ENCODE measurements at regions not wholly inside any gene's neighbourhood (a gene's known extent, or its start where the extent isn't known, plus 50 kb on each side); places are given as distances from the start of the nearest gene placed in this dataset.

- no peaks in the 10 kb centered on the region for H3K4me1 Mint-ChIP-seq (ENCODE audit: low read depth, unreplicated experiment)
- peaks cover 4% of the 10 kb centered on the region for H3K9me3 Mint-ChIP-seq (ENCODE audit: low read depth, unreplicated experiment)
- DNase-seq: no peak
- intact Hi-C loops (cut with micrococcal nuclease; ENCODE audit: unreplicated experiment): no loop called here
- H3K27ac Mint-ChIP-seq (ENCODE audit: unreplicated experiment): no peak overlapping the region
- no peak overlapping the region for H3K4me3 Mint-ChIP-seq (ENCODE audit: low read depth, unreplicated experiment)
- BruUV-seq (replicated peaks): no TSS peak
- CTCF ChIA-PET: no interaction called here
- no peaks in the 10 kb centered on the region for H3K36me3 Mint-ChIP-seq (ENCODE audit: insufficient read depth, unreplicated experiment)
- no peaks in the 10 kb centered on the region for H3K27me3 Mint-ChIP-seq (ENCODE audit: unreplicated experiment)
- TF ChIP-seq CTCF (IDR thresholded peaks at IDR 0.05; ENCODE audit: unreplicated experiment): no peak
These were observed 755.3 kb downstream of the TLE1 start for GRCh38 chr9:80934095-80934494.

GRCh38 chr9:80932947-80933780 is 756.2 kb downstream of the TLE1 start:
- H3K4me1 Mint-ChIP-seq (ENCODE audit: low read depth, unreplicated experiment): no peaks in the 10 kb centered on the region
- intact Hi-C loops (cut with micrococcal nuclease; ENCODE audit: unreplicated experiment): no loop called here
- DNase-seq: no peak
- no peak overlapping the region for H3K27ac Mint-ChIP-seq (ENCODE audit: unreplicated experiment)
- CTCF ChIA-PET: no interaction called here
- H3K9me3 Mint-ChIP-seq (ENCODE audit: low read depth, unreplicated experiment): peaks cover 4% of the 10 kb centered on the region
- TF ChIP-seq CTCF (IDR thresholded peaks at IDR 0.05; ENCODE audit: unreplicated experiment): no peak
- no TSS peak for BruUV-seq (replicated peaks)
- no peak overlapping the region for H3K4me3 Mint-ChIP-seq (ENCODE audit: low read depth, unreplicated experiment)
- H3K36me3 Mint-ChIP-seq (ENCODE audit: insufficient read depth, unreplicated experiment): no peaks in the 10 kb centered on the region
- H3K27me3 Mint-ChIP-seq (ENCODE audit: unreplicated experiment): no peaks in the 10 kb centered on the region

GRCh38 chr9:80932181-80932580 is 757.2 kb downstream of the TLE1 start:
- Mint-ChIP-seq H3K27ac (ENCODE audit: unreplicated experiment) (no peak overlapping the region), H3K36me3 (ENCODE audit: insufficient read depth, unreplicated experiment) (no peaks in the 10 kb centered on the region), H3K4me1 (ENCODE audit: low read depth, unreplicated experiment) (no peaks in the 10 kb centered on the region), H3K4me3 (ENCODE audit: low read depth, unreplicated experiment) (no peak overlapping the region), H3K9me3 (ENCODE audit: low read depth, unreplicated experiment) (peaks cover 4% of the 10 kb centered on the region), H3K27me3 (ENCODE audit: unreplicated experiment) (no peaks in the 10 kb centered on the region)
- TF ChIP-seq CTCF (IDR thresholded peaks at IDR 0.05; ENCODE audit: unreplicated experiment): no peak
- BruUV-seq (replicated peaks): no TSS peak
- intact Hi-C loops (cut with micrococcal nuclease; ENCODE audit: unreplicated experiment): no loop called here
- no peak for DNase-seq
- CTCF ChIA-PET: no interaction called here

- H3K36me3 Mint-ChIP-seq (ENCODE audit: insufficient read depth, unreplicated experiment): no peaks in the 10 kb centered on the region
- H3K9me3 Mint-ChIP-seq (ENCODE audit: low read depth, unreplicated experiment): peaks cover 4% of the 10 kb centered on the region
- no peak overlapping the region for H3K4me3 Mint-ChIP-seq (ENCODE audit: low read depth, unreplicated experiment)
- CTCF ChIA-PET: no interaction called here
- H3K27me3 Mint-ChIP-seq (ENCODE audit: unreplicated experiment): no peaks in the 10 kb centered on the region
- no peaks in the 10 kb centered on the region for H3K4me1 Mint-ChIP-seq (ENCODE audit: low read depth, unreplicated experiment)
- DNase-seq: no peak
- intact Hi-C loops (cut with micrococcal nuclease; ENCODE audit: unreplicated experiment): no loop called here
- BruUV-seq (replicated peaks): no TSS peak
- no peak for TF ChIP-seq CTCF (IDR thresholded peaks at IDR 0.05; ENCODE audit: unreplicated experiment)
- no peak overlapping the region for H3K27ac Mint-ChIP-seq (ENCODE audit: unreplicated experiment)
These were observed 758.2 kb downstream of the TLE1 start for GRCh38 chr9:80931163-80931562.
